ENCODE measurements at regions not wholly inside any gene's neighbourhood (a gene's known extent, or its start where the extent isn't known, plus 50 kb on each side); places are given as distances from the start of the nearest gene placed in this dataset.

- TF ChIP-seq GTF2I (CRISPR knock-in tag; conservative IDR thresholded peaks at IDR 0.05) (no peak), JAZF1 (CRISPR knock-in tag; IDR thresholded peaks at IDR 0.05) (no peak), TP53 (CRISPR knock-in tag; IDR thresholded peaks at IDR 0.05) (no peak), AFF4 (CRISPR knock-in tag; IDR thresholded peaks at IDR 0.05; ENCODE audit: borderline replicate concordance) (no peak), CREB1 (CRISPR knock-in tag; IDR thresholded peaks at IDR 0.05) (no peak), ZNF281 (CRISPR knock-in tag; IDR thresholded peaks at IDR 0.05) (no peak), HMGA2 (CRISPR knock-in tag; IDR thresholded peaks at IDR 0.05) (no peak), ZNF416 (CRISPR knock-in tag; IDR thresholded peaks at IDR 0.05) (no peak), NFE2L1 (CRISPR knock-in tag; IDR thresholded peaks at IDR 0.05) (no peak), ZBTB21 (CRISPR knock-in tag; IDR thresholded peaks at IDR 0.05; ENCODE audit: borderline replicate concordance) (no peak), PRDM15 (CRISPR knock-in tag; IDR thresholded peaks at IDR 0.05) (no peak), HMGXB4 (CRISPR knock-in tag; IDR thresholded peaks at IDR 0.05) (no peak), TEAD4 (CRISPR knock-in tag; IDR thresholded peaks at IDR 0.05) (no peak), USF1 (CRISPR knock-in tag; IDR thresholded peaks at IDR 0.05) (no peak), ATF6 (CRISPR knock-in tag; IDR thresholded peaks at IDR 0.05) (no peak), ZNF317 (CRISPR knock-in tag; IDR thresholded peaks at IDR 0.05; ENCODE audit: borderline replicate concordance, low read depth) (no peak), ZNF423 (CRISPR knock-in tag; IDR thresholded peaks at IDR 0.05) (no peak), ATF1 (CRISPR knock-in tag; IDR thresholded peaks at IDR 0.05) (no peak)
- ATAC-seq (no peak), DNase-seq (ENCODE audit: low spot score) (no peak)
- no peak overlapping the region for H3K4me3 Mint-ChIP-seq
- peaks cover 14% of the 10 kb centered on the region for H3K4me1 Mint-ChIP-seq
- no peaks in the 10 kb centered on the region for H3K27me3 Mint-ChIP-seq (ENCODE audit: low read depth)
- no peaks in the 10 kb centered on the region for H3K9me3 Mint-ChIP-seq
- no peak overlapping the region for H3K27ac Mint-ChIP-seq
- POLR2A ChIA-PET: no interaction called here
- CTCF ChIA-PET: no interaction called here
- H3K36me3 Mint-ChIP-seq: no peaks in the 10 kb centered on the region
Measured at GRCh38 chr13:38602266-38602665, 84.6 kb upstream of the FREM2 start.
